MM.1S (cell line): ENCODE measurements at regions not wholly inside any gene's neighbourhood (a gene's known extent, or its start where the extent isn't known, plus 50 kb on each side); places are given as distances from the start of the nearest gene placed in this dataset.

Source experiments
- EZH2 ChIP-seq: fragments of 300-600 bp; sonication (generic); optimal IDR thresholded peaks from 2 replicates; pipeline ENCODE3; 2017; ENCODE audit warnings: low read depth, mild to moderate bottlenecking, antibody characterized with exemption, low read length, mixed read lengths
- EZH2phosphoT487 ChIP-seq: fragments of 300-600 bp; sonication (generic); IDR thresholded peaks from 2 replicates; pipeline ENCODE4 v1.6.1; 2018; ENCODE audit warnings: antibody characterized with exemption, low read length
- TF ChIP-seq, protein P1 (sequence below): fragments of 300-600 bp; sonication (generic); IDR thresholded peaks from 2 replicates; pipeline ENCODE4 v1.5.1; 2016; ENCODE audit warnings: antibody characterized with exemption, low read length, mixed read lengths

DNA sequence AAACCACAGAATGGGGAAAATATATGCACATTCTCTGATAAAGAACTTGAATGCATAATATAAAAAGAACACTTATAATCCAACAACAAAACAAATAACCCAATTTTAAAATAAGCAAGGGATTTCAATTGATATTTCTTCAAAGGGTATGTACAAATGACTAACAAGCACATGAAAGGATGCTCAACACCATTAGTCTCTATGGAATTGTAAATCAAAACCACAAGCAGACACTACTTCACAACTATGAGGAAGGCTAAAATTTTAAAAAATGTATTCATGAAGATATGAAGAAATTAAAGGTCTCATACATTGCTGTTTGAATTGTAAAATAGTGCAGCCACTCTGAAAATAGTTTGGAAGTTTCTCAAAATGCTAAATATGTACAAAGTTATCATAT is 78.9 kb upstream of the GAS1 start:
- TF ChIP-seq EZH2 = no peak
- TF ChIP-seq, protein P1, sequence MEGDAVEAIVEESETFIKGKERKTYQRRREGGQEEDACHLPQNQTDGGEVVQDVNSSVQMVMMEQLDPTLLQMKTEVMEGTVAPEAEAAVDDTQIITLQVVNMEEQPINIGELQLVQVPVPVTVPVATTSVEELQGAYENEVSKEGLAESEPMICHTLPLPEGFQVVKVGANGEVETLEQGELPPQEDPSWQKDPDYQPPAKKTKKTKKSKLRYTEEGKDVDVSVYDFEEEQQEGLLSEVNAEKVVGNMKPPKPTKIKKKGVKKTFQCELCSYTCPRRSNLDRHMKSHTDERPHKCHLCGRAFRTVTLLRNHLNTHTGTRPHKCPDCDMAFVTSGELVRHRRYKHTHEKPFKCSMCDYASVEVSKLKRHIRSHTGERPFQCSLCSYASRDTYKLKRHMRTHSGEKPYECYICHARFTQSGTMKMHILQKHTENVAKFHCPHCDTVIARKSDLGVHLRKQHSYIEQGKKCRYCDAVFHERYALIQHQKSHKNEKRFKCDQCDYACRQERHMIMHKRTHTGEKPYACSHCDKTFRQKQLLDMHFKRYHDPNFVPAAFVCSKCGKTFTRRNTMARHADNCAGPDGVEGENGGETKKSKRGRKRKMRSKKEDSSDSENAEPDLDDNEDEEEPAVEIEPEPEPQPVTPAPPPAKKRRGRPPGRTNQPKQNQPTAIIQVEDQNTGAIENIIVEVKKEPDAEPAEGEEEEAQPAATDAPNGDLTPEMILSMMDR = no peak
- TF ChIP-seq EZH2phosphoT487 = no peak
